ENCODE measurements at regions not wholly inside any gene's neighbourhood (a gene's known extent, or its start where the extent isn't known, plus 50 kb on each side); places are given as distances from the start of the nearest gene placed in this dataset.

GRCh38 chr4:23654791-23655190, 235.1 kb downstream of the PPARGC1A start:
- in situ Hi-C loops (cut with HindIII; ENCODE audit: low pct_unique_long_range_greater_than_20kb, low sequenced_read_pairs): no loop called here
- POLR2A ChIA-PET: no interaction called here
- TF ChIP-seq POLR2AphosphoS5 (IDR thresholded peaks at IDR 0.05; ENCODE audit: low read depth, low read length) (no peak), SIN3A (IDR thresholded peaks at IDR 0.05; ENCODE audit: borderline replicate concordance, insufficient read depth, low read depth, low read length) (no peak), CTCF (IDR thresholded peaks at IDR 0.05) (no peak), REST (IDR thresholded peaks at IDR 0.05; ENCODE audit: insufficient read depth in 1 of 2, low read depth in 2 of 2, low read length in 1 of 2) (no peak), TCF7L2 (IDR thresholded peaks at IDR 0.05; ENCODE audit: low read depth, low read length) (no peak)

GRCh38 chr4:23648854-23649596, 240.8 kb downstream of the PPARGC1A start:
- in situ Hi-C loops (cut with HindIII; ENCODE audit: low pct_unique_long_range_greater_than_20kb, low sequenced_read_pairs) (no loop called here), intact Hi-C loops (cut with micrococcal nuclease; ENCODE audit: unreplicated experiment) (no loop called here)
- no peaks in the 10 kb centered on the region for H3K4me1 ChIP-seq (ENCODE audit: control insufficient read depth, insufficient read depth, low read length)
- no peak overlapping the region for H3K27ac ChIP-seq (ENCODE audit: low read length)
- H3K36me3 ChIP-seq (ENCODE audit: control insufficient read depth, insufficient read depth, low read length): no peaks in the 10 kb centered on the region
- no peak for ATAC-seq
- no peaks in the 10 kb centered on the region for H3K27me3 ChIP-seq (ENCODE audit: control insufficient read depth, insufficient read depth, low read length)
- BruUV-seq (replicated peaks): no TSS peak
- TF ChIP-seq CTCF (IDR thresholded peaks at IDR 0.05) (no peak), SIN3A (IDR thresholded peaks at IDR 0.05; ENCODE audit: borderline replicate concordance, insufficient read depth, low read depth, low read length) (no peak), TCF7L2 (IDR thresholded peaks at IDR 0.05; ENCODE audit: low read depth, low read length) (no peak), REST (IDR thresholded peaks at IDR 0.05; ENCODE audit: insufficient read depth in 1 of 2, low read depth in 2 of 2, low read length in 1 of 2) (no peak), POLR2AphosphoS5 (IDR thresholded peaks at IDR 0.05; ENCODE audit: low read depth, low read length) (no peak)
- ChIA-PET POLR2A (no interaction called here), CTCF (no interaction called here)
- no peak for DNase-seq (ENCODE audit: low read depth, low spot score)
- H3K4me3 ChIP-seq (ENCODE audit: low read depth in 2 of 2, low read length in 2 of 2): no peak overlapping the region
- H3K9me3 ChIP-seq (ENCODE audit: control insufficient read depth, insufficient read depth, low read depth, low read length): no peaks in the 10 kb centered on the region

More at GRCh38 chr4:23654791-23655190, 235.1 kb downstream of the PPARGC1A start:
- H3K36me3 ChIP-seq (ENCODE audit: control insufficient read depth, insufficient read depth, low read length): no peaks in the 10 kb centered on the region
- intact Hi-C loops (cut with micrococcal nuclease; ENCODE audit: unreplicated experiment): no loop called here
- no peak overlapping the region for H3K27ac ChIP-seq (ENCODE audit: low read length)
- no TSS peak for BruUV-seq (replicated peaks)
- no peak overlapping the region for H3K4me3 ChIP-seq (ENCODE audit: low read depth in 2 of 2, low read length in 2 of 2)
- no peaks in the 10 kb centered on the region for H3K9me3 ChIP-seq (ENCODE audit: control insufficient read depth, insufficient read depth, low read depth, low read length)
- DNase-seq (ENCODE audit: low read depth, low spot score) (no peak), ATAC-seq (no peak)
- H3K27me3 ChIP-seq (ENCODE audit: control insufficient read depth, insufficient read depth, low read length): no peaks in the 10 kb centered on the region
- CTCF ChIA-PET: no interaction called here
- H3K4me1 ChIP-seq (ENCODE audit: control insufficient read depth, insufficient read depth, low read length): no peaks in the 10 kb centered on the region
